GM18907 (cell line): ENCODE measurements at regions not wholly inside any gene's neighbourhood (a gene's known extent, or its start where the extent isn't known, plus 50 kb on each side); places are given as distances from the start of the nearest gene placed in this dataset.
"Not testable (repeated sequence)": the region's sequence is repeated elsewhere in the genome, so short reads cannot be mapped to it uniquely, and the experiment has no call there.

Experiments used
- ATAC-seq: cut with Tn5 transposase; IDR thresholded peaks from one replicate; pipeline ENCODE4 v1.9.1; 2021; ENCODE audit warnings: mild to moderate bottlenecking, moderate library complexity; ENCODE audit not compliant: unreplicated experiment

DNA sequence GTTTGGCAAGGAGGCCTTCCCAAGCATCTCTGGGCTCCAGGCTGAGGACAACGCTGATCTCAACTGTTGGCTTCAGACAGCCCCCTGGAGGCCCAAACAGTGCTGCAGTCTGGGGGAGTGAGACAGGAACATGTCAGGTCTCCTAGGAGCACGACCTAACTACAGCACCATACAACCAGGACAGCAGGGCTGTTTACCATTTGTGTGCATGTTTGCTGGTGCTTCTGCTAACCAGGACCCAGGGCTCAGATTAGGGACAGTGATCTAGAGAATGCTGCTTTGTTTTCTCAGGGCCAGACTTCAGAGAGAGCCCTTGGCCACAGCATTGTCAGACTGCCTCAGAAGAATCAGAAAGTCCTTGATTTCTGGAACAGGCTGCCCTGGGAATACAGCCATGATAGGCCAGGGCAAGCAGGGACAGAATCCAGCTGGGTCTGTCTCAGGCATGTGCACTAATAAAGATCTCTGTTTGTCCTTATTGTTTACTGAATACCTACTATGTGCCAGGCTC, 126.5 kb downstream of the VPREB1 start:
- ATAC-seq, result no peak

DNA sequence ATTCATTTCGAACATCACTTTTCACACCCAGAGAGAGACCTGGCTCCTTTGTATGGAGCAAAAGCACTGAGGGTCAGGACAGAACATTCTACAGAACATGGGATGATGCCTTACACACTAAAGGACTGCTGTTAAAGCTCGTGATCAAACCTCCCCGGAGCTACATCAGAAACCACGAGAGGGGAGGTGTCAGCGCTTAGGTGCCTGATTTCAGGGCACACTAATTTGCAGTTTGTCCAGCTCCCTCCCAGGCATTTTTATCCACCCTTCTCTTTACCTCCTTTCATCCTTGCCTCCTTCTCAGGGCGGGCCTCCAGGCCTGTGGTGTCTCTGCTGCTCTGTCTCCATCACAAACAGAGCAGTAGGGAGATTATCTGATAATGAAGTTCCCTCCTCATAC, 127.5 kb downstream of the VPREB1 start:
- no peak for ATAC-seq

DNA sequence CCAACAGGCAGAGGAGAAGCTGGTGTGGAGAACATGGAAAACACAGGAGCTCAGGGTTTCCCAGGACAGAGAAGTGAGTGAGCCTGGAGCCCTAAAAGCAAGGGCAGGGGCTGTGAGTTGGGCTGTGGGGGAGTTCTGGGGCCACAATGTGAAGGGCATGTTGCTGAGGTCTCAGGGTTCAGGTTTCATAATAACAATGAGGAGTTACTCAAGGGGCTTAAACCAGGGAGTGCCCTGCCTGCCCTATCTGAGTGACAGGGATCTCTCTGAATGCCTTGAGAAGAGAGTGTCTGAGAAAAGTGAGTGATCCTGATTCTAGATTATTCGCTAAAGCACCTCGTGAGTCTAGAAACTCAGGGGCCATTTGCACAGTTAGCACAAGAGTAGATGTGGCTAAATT, 129.6 kb downstream of the VPREB1 start:
- no peak for ATAC-seq

DNA sequence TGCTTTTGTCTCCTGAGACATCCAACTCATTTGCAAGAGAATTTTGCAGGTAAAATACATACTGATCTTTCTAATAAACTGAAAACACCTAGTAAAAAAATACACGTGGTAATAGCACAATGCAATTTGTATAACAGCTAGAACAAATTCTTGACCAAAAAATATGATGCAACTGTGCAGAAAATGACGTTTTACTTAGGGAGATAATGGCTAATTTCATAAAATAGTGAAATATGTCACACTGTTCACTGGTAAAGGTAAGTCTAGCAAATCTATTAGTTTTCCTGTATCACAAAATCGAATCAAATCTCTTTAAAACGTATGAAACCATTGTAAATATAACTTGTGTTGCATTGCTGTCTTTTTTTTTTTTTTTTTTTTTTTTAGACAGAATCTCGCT, 130.0 kb downstream of the VPREB1 start:
- ATAC-seq, result no peak

DNA sequence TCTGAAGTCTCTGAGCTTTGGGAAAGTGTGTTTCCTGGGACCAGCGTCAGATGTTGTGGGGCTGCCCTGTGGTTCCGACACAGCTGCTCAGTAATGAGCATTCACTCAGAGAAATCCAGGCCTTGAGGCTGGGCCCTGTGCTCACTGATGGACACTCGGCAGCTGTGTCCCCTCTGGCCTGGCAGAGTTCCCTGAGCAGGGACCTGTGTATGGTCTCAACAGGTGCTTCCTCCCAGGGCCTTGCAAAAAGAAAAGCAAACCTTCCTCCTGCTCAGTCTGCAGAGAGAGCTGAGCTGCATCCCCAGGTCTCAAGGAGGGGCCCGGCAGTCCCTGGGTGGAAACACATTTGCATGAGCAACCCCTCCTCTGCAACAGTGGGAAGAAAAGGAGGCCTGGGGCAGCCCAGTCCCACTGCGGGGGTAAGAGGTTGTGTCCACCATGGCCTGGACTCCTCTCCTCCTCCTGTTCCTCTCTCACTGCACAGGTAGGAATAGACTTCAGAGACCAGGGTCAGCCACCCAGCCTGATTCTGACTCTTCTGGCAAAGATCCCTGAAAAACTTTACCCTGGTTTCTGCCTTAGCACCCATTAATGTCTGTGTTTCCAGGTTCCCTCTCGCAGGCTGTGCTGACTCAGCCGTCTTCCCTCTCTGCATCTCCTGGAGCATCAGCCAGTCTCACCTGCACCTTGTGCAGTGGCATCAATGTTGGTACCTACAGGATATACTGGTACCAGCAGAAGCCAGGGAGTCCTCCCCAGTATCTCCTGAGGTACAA, 131.2 kb downstream of the VPREB1 start:
- no peak for ATAC-seq

DNA sequence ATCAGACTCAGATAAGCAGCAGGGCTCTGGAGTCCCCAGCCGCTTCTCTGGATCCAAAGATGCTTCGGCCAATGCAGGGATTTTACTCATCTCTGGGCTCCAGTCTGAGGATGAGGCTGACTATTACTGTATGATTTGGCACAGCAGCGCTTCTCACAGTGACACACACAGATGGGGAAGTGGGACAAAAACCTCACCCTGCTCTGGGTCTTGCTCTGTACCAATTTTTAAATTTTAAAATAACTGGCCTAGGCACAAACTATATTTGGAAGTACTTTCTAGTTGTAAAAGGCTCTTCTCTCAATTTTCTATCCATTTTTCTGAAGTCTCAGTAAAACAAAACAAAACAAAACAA, 131.7 kb downstream of the VPREB1 start:
- ATAC-seq, result no peak

DNA sequence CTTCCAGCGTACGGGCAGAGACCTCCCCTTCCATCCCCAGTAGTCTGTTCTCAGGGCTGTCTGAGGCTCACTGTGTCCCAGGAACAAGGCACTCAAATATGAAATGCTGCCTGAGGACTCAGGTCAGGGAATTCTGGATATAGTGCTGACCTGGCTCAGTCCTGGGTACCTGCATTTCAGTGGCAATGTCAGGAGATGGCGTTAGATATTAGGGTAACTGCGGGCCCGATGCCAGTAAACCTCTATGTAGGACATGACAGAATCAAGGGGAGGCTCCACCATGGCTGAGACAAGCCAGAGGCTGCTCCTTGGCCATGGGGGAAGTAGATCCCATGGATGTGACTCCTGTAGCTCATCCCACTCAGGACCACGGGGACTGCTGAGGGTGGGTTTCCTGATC, 131.7 kb downstream of the ZNF280B start:
- not testable (repeated sequence) for ATAC-seq

DNA sequence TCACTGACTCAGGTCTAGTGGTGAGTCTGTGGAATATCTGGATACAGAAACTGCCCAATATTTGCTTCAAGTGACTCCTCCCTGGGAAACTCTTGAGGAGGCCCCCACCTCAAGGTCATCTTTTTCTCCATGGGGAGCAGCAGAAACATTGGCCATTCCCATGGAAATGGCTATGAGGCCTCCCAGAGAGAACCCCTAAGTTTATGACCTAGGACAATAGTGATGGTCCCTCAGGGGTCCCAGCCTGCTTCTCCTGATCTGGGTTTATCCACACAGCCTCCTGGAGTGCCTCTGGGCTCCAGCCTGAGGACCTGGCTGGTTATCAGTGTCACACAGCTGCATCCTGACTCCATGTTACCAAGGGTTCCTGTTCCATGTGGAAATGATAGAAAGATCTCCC, 131.2 kb downstream of the ZNF280B start:
- ATAC-seq, result no peak

DNA sequence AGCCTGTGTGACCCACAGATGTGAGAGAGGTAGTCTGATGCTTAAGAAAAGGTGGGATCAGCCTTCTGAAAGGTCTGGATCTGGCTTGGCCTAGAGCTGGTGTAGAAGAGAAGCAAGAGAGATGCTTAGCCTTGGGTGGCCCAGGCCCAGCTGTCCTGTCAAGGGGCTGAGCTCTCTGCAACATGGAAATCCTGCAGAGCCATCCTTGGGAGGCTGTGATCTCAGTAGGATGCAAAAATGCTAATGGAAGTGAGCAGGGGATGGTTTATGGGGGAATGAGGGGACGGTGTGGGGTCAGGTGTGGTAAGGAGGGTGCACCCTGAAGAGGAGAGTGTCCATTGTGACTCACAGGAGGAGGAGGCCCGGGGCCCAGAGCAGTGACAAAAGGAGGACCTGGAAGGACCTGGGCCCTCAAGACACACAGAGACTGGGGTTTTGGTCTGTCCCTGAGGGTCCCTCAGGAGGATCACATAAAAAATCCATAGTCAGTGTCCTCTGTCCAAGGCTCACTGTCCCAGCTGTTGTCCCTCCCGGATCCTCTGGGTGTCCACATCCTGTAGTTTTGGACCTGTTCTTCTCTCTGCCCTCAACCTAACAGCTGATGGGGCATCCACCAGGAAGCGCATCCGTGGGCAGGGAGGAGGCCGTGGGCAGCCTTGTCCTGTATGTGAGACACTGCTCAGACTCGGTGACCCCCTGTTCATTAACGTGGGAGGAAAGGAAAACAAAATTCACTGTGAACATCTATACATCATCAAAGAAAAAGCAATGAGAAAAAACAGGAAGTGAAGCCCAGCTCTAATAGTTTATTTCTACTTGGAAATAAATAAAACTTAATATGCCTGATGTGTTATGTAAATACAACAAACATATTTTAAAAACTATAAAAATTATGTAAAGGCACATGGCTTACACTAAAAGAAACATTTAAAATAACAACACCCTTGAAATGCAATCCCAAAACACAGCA, 129.8 kb downstream of the ZNF280B start:
- ATAC-seq, result no peak

DNA sequence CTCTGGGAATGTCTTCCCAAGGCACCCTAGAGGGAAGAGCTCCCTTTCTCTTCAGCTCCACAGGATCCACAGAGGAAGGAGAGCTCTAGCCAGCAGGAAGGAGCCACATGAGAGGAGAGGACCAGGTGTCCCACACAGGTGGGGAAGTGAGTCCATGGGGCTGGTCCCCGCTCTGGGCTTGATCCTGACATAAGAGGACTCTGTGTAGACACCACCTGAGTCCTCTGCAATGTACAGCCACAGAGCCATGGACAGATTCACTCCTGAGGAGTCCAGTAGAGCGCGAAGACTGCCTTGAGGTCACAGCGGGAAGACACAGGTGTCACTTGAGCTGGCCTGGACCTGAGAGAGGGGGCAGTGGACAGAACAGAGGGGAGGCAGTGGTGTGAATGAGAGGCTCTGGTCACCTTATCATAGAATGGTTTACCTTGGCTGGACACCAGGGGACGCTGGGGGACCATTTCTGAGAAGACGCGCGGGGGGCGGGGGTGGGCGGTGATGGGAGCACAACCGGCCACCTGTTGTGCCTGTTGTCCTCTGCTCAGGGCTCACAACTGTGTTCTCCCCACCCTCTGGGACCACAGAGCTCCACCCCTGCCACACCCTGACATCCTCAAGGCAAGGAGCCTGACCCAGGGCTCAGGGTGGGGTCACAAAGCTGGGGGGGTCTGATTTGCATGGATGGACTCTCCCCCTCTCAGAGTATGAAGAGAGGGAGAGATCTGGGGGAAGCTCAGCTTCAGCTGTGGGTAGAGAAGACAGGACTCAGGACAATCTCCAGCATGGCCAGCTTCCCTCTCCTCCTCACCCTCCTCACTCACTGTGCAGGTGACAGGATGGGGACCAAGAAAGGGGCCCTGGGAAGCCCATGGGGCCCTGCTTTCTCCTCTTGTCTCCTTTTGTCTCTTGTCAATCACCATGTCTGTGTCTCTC, 128.2 kb downstream of the ZNF280B start:
- no peak for ATAC-seq

DNA sequence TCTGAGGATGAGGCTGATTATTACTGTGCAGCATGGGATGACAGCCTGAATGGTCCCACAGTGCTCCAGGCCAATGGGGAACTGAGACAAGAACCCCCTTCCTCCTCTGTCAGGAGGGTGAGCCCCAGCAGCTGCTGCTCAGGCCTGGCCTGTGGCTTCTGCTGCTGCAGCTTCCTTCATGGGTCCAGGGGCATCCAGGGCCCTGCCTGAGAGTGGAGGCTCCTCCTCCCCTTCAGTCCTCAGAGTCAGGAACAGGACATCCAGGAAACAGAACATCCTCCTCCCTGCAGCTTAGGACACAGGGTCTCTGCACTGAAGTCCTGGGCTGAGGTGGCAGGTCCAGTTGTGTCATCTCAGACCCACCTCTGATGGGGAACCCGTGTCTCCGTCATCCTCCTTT, 127.2 kb downstream of the ZNF280B start:
- ATAC-seq, result not testable (repeated sequence)

DNA sequence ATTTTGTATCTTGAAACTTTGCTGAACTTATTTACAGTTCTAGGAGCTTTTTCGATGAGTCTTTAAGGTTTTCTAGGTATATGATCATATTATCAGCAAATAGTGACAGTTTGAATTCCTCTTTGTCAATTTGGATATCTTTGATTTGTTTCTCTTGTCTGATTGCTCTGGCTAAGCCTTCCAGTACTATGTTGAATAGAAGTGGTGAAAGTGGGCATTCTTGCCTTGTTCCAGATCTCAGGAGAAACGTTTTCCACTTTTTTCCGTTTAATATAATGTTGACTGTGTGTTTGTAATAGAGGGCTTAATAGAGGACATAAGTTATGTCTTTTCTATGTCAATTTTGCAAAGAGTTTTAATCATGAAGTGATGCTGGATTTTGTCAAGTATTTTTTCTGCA, 124.3 kb downstream of the ZNF280B start:
- no peak for ATAC-seq

DNA sequence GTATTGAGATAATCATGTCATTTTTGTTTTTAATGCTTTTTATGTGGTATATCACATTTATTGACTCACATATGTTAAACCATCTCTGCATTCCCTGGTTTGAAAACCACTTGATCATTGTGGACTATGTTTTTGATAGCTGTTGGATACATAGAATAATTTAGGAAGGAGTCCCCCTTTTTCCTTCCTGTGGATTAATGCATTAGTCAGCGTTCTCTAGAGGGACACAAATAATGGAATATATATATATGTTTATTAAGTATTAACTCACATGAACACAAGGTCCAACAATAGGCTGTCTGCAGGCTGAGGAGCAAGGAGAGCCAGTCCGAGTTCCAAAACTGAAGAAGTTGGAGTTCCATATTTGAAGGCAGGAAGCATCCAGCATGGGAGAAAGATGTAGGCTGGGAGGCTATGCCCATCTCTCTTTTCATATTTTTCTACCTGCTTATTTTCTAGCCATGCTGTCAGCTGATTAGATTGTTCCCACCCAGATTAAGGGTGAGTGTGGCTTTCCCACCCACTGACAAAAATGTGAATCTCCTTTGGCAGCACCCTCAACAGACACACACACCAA, 123.8 kb downstream of the ZNF280B start:
- ATAC-seq, result no peak

DNA sequence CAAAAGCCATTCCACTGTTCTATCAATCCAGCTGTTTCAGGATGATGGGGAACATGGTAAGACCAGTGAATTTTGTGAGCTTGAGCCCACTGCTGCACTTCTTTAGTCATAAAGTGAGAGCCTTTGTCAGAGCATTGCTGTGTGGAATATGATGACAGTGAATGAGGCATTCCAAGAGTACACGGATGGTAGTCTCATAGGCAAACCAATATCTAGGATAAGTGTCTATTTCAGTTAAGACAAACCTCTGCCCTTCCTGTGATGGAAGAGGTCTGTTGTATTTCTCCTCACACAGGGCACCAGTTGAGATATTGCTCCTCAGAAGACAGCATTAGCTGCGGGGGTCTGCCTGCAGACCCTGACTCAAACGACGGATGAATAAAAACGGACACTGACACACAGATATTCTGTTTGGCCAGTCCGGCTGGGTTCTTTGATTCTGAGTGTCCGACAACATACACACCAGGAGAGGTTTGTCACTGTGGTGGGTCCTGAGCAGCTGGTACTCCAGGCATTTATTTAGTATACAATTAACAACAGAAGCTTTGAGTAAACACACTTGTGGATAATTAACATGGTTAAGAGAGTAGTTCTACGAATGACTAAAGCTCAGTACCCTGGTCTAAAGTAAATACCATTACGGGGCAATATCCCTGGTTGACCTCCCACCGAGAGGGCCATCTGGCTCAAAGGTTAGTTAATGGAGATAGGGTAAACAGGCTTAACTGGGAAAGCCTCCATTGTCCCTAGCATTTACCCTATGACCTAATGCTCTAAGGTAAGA, 121.7 kb downstream of the ZNF280B start:
- ATAC-seq, result no peak

DNA sequence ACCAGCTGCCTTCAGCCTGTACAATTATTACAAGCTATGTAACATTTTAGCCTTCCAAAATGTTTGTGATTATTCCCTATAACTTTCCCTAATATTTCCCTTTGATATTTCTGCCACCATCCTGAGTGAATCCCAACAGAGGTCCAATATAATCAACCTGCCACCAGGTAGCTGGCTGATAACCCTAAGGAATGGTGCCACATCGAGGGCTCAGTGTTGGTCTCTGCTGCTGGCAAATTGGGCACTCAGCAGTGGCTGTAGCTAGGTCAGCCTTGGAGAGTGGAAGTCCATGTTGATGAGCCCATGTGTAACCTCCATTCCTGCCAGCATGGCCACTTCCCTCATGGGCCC, 121.2 kb downstream of the ZNF280B start:
- no peak for ATAC-seq

DNA sequence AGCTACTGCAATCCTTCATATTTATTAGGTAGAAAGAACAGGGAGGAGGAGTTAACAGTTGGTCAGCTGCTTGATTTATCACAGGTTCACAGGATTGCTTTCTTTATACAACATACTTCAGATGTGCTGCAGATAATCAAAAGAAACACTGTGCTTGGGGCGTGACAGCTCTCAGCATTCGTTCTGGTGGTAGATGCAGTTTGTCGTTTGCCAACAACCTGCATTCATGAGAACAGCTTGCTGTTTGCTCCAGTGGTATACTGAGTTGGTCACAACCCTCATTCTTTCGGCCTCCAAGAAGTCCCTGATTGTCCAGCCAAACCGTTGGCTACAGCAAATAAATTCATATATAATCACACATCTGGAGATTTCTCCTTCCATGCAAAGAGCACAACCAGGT, 120.5 kb downstream of the ZNF280B start:
- no peak for ATAC-seq

DNA sequence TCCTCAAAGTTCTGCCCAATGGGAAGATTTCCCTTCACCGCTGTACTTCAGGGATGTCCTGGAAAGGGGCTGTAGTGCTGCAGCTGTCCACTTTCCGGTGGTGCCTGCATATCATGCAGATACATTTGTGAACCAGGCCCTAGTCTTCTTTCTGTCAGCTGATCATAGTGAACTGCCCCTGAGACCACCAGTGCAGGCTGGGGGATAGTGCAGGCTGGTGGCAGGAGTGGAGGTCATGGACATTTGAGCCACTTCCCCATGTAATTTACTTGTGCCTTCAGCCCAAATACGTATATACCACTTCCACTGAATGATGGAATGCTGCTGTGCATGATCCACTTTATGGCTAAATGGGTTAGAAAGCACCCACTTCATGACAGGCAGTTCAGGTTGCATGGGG, 120.0 kb downstream of the ZNF280B start:
- no peak for ATAC-seq

DNA sequence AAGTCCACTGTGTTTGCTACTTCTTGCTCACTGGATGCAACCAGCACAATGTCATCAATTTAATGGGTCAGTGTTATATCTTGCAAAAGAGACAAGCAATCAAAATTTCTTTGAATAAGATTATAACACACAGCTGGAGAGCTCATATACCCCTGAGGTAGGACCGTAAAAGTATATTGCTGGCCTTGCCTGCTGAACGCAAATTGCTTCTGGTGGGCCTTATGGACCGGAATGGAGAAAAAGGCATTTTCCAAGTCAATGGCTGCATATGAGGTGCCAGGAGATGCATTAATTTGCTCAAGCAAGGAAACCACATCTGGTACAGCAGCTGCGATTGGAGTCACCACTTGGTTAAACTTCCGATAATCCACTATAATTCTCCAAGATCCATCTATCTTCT, 119.1 kb downstream of the ZNF280B start:
- ATAC-seq, result no peak

DNA sequence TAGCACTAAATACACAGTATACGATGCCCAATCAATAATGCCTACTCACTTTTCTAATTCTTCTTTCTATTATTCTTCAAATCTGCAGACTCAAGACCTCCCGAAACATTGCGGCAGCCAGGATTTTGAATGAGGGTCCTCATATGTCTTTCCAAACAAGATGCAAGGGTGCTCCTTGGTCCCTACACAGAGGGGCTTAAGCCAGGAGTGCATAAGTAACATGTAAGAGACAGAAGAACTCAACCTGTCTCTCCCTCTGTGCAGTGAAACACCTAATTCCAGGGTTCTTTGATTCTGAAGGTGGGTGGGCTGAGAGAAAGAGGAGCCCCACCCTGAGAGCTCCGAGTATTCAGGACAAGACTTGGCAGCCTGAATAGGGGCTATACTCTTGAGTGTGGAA, 117.6 kb downstream of the ZNF280B start:
- ATAC-seq, result no peak

DNA sequence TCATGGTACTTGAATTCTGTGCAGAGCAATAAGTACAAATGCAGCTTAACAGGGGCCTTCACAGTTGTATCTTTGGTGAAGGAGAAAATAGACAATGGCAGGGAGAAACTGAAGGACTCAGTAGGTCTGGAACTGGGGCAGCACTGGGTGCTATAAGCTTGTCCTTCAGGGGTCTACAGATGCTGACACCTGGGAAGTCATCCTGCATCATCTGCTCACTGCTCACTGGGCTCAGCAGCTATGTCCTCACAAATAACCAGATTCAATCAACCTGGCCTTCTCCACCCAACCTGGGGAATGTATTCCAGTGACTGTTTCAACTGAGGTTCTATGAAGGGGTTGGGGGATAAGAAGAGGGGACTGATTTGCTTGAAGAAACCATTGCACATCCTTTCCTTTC, 117.0 kb downstream of the ZNF280B start:
- no peak for ATAC-seq
